ENCODE measurements at regions not wholly inside any gene's neighbourhood (a gene's known extent, or its start where the extent isn't known, plus 50 kb on each side); places are given as distances from the start of the nearest gene placed in this dataset.

DNA sequence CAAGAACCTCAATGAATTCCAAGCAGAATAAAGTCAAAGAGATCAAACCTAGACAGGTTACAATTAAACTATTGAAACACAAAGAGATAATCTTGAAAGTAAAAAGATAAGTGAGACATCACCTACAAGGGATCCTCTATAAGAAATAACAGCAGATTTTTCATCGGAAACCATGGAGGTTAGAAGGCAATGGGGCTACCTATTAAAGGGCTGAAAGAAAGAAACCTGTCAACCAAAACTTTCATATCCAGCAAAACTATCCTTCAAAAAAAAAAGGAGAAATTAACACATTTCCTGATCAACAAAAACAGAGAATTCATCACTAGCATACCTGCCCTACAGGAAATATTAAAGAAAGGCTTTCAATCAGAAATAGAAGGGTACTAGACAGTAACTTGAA, 244.9 kb downstream of the ARHGAP12 start:
- H3K4me3 ChIP-seq = no peak overlapping the region
- H3K4me1 ChIP-seq = no peaks in the 10 kb centered on the region
- intact Hi-C loops (cut with DNase I) = no loop called here
- H3K27ac ChIP-seq = no peak overlapping the region
- TF ChIP-seq, protein P1, sequence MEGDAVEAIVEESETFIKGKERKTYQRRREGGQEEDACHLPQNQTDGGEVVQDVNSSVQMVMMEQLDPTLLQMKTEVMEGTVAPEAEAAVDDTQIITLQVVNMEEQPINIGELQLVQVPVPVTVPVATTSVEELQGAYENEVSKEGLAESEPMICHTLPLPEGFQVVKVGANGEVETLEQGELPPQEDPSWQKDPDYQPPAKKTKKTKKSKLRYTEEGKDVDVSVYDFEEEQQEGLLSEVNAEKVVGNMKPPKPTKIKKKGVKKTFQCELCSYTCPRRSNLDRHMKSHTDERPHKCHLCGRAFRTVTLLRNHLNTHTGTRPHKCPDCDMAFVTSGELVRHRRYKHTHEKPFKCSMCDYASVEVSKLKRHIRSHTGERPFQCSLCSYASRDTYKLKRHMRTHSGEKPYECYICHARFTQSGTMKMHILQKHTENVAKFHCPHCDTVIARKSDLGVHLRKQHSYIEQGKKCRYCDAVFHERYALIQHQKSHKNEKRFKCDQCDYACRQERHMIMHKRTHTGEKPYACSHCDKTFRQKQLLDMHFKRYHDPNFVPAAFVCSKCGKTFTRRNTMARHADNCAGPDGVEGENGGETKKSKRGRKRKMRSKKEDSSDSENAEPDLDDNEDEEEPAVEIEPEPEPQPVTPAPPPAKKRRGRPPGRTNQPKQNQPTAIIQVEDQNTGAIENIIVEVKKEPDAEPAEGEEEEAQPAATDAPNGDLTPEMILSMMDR (IDR thresholded peaks at IDR 0.05) = no peak
- H3K36me3 ChIP-seq = no peaks in the 10 kb centered on the region
- H3K9me3 ChIP-seq = peaks cover 25% of the 10 kb centered on the region
- DNase-seq (no peak), ATAC-seq (no peak)
- no peaks in the 10 kb centered on the region for H3K27me3 ChIP-seq (ENCODE audit: low read depth)

DNA sequence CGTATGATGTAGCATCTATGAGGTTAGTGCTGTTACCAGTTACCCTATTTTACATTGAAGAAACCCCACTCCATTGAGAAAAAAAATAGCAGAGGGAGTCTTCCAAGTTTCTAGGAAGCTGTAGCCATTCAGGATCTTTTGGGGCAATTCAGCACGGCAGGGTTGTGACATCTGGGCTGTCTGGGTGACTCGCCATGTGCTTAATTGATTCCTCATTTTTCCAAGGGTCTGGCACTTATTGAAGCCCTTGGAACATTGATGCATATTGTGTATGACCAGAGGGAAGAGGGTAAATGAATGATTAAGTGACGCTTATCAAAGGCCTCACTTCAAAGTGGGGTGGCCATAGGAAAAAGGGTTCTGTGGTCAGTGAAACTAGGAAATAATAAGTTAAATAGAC, 248.7 kb downstream of the ARHGAP12 start:
- DNase-seq = no peak
- Histone ChIP-seq H3K4me3 (no peak overlapping the region), H3K36me3 (no peaks in the 10 kb centered on the region), H3K27me3 (ENCODE audit: low read depth) (no peaks in the 10 kb centered on the region), H3K27ac (no peak overlapping the region), H3K9me3 (peaks cover 41% of the 10 kb centered on the region), H3K4me1 (no peaks in the 10 kb centered on the region)
- intact Hi-C loops (cut with DNase I) = no loop called here
- ATAC-seq = no peak
- TF ChIP-seq, protein P1 (IDR thresholded peaks at IDR 0.05) = no peak

DNA sequence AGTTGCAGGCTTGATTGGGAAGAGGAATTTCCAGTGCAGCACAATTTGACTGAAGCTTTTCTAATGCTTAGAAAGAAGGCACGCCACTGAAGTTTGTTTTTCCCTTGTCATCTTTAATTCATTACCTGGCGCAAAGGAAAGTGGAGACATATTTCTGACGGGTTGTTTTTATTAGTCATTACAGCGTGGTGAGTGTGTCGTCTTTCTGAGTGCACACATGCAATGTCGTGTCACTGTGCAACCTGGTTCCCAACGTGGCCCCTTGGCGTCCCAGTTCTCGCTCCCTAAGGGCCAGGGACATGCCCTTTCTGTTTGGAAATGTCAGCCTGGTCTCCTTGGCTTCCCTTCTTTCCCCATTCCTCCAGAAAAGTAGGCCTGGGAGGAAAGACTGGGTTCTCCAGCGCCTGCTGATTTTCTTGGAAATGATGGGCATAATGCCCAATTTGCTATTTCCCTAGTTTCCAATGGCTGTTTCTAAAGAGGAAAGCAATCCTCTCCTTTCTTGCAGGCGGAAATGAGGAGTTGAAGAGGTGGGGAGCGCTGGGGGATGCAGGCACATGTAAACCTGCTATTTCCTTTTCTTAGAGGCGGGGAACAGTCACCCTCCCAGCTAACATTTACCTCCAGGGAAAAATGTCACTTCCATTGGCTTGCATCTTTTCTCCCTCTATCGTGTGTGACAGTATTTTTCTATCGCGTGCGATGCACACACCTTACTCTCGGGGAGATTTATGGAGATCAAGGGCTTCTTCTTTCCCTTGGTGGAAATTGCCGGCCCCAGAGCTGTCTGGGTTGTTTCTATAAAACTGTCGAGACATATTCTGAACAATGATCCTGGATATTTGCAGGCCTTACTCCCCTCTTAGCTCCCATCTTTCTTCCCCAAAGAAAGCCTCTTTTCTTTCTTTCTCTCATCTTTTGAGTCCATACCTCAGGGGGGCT, 249.8 kb downstream of the ARHGAP12 start:
- Histone ChIP-seq H3K27me3 (ENCODE audit: low read depth) (no peaks in the 10 kb centered on the region), H3K4me1 (no peaks in the 10 kb centered on the region), H3K36me3 (no peaks in the 10 kb centered on the region), H3K27ac (peak overlapping the region; percentile 31), H3K9me3 (peaks cover 35% of the 10 kb centered on the region), H3K4me3 (no peak overlapping the region)
- TF ChIP-seq, protein P1 (IDR thresholded peaks at IDR 0.05) = no peak
- ATAC-seq (no peak), DNase-seq (no peak)
- intact Hi-C loops (cut with DNase I) = no loop called here

DNA sequence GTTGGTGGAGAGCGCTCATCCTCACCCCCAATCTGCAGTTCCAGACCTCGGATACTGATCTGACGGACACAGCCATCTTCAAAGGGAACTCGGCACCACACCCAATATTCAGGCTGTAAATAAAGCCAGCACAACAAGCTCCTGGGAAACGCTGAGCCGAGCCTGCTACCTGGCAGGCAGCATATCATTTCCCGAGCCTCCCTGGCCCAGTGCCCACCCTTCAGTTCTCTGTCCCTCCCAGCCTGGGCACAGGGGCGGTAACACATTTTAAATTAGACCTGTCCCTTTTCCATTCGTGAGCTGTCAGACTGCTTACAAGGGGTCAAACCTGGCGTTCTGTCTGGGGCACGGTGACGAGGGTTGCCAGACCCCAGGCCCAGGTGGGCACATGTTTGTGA, 250.5 kb downstream of the ARHGAP12 start:
- Histone ChIP-seq H3K36me3 (no peaks in the 10 kb centered on the region), H3K4me1 (no peaks in the 10 kb centered on the region), H3K9me3 (peaks cover 30% of the 10 kb centered on the region), H3K27me3 (ENCODE audit: low read depth) (no peaks in the 10 kb centered on the region), H3K27ac (peak overlapping the region; percentile 31), H3K4me3 (no peak overlapping the region)
- TF ChIP-seq, protein P1 (IDR thresholded peaks at IDR 0.05) = no peak
- no peak for DNase-seq
- intact Hi-C loops (cut with DNase I) = no loop called here
- peak in 1 of 2 donors; percentile 23 for ATAC-seq

DNA sequence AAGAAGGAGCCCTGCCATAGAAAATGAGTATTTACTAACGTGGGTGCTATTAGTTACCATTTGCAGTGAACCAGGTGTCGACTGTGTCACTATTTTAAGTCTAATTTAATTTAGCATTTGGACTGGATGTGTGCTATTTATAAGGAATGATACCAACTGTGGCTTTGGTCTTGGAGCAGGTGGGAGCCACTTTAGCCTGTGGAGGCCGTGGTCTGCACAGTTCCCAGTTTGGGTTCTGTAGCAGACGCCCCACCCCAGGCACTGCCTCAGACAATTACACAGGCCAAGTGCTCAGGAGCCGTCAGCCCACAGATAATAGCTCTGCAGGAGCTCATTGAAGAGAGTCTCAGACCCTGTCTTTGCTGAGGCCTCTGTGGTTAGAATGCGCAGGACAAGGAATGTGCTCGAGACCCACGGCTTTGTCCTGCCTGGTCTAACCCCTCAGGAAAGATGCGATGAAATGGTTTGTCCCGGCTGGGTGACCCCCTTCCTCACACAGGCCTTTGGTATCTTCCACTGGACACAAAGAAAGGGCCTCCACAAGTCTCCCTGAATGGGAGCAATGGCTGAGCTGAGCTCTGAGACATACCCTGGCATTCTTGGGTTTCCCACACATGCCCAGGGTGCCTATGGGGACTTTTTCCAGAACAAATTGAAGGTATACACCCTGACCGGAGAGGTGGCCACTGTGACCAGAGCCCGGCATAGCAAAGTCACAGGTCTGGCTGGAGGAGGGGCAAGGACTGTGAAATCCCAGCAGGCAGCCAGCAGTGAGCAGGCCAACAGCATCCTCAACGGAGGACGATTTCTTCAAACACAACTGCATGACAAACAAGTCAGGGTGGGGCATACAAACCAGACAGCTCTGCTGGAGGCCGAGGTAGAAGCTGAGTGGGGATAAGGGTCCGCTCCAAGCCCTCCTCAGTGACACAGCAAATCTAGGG, 251.2 kb downstream of the ARHGAP12 start:
- intact Hi-C loops (cut with DNase I) = no loop called here
- Histone ChIP-seq H3K36me3 (no peaks in the 10 kb centered on the region), H3K27ac (peak overlapping the region; percentile 31), H3K4me1 (no peaks in the 10 kb centered on the region), H3K9me3 (peaks cover 24% of the 10 kb centered on the region), H3K4me3 (no peak overlapping the region), H3K27me3 (ENCODE audit: low read depth) (no peaks in the 10 kb centered on the region)
- TF ChIP-seq, protein P1 (IDR thresholded peaks at IDR 0.05) = no peak
- DNase-seq = no peak
- peak in 1 of 2 donors; percentile 25 for ATAC-seq
